A673 (cell line): ENCODE measurements at regions not wholly inside any gene's neighbourhood (a gene's known extent, or its start where the extent isn't known, plus 50 kb on each side); places are given as distances from the start of the nearest gene placed in this dataset.

ENCODE experiments used
- CTCF ChIP-seq: fragments of 300-800, 200-600 bp; sonication (generic); conservative IDR thresholded peaks from 2 replicates; pipeline ENCODE4 v1.5.1; 2017; ENCODE audit warnings: low read depth, mild to moderate bottlenecking, antibody characterized with exemption, low read length, moderate library complexity, mixed read lengths
- EZH2 ChIP-seq: fragments of 200-600 bp; sonication (generic); IDR thresholded peaks from 2 replicates; pipeline ENCODE4 v1.6.1; 2017; ENCODE audit warnings: borderline replicate concordance, low read depth, mild to moderate bottlenecking, mixed read lengths, antibody characterized with exemption, low read length; ENCODE audit not compliant: poor library complexity, severe bottlenecking

- TF ChIP-seq CTCF (no peak), EZH2 (no peak)
Observed at GRCh38 chr12:46910830-46911229, 85.0 kb upstream of the SLC38A4 start.
